ENCODE measurements at regions not wholly inside any gene's neighbourhood (a gene's known extent, or its start where the extent isn't known, plus 50 kb on each side); places are given as distances from the start of the nearest gene placed in this dataset.
"Not testable (repeated sequence)": the region's sequence is repeated elsewhere in the genome, so short reads cannot be mapped to it uniquely, and the experiment has no call there.

- not testable (repeated sequence) for H3K4me1 Mint-ChIP-seq (ENCODE audit: low read depth); H3K36me3 Mint-ChIP-seq; H3K27me3 Mint-ChIP-seq; H3K9me3 Mint-ChIP-seq (ENCODE audit: low read depth)
- peak overlapping the region; percentile 73 for H3K4me3 Mint-ChIP-seq
- H3K27ac Mint-ChIP-seq = peak overlapping the region; percentile 64
These were observed 53.3 kb downstream of the FOXD4L1 start for GRCh38 chr2:113551637-113552318.

DNA sequence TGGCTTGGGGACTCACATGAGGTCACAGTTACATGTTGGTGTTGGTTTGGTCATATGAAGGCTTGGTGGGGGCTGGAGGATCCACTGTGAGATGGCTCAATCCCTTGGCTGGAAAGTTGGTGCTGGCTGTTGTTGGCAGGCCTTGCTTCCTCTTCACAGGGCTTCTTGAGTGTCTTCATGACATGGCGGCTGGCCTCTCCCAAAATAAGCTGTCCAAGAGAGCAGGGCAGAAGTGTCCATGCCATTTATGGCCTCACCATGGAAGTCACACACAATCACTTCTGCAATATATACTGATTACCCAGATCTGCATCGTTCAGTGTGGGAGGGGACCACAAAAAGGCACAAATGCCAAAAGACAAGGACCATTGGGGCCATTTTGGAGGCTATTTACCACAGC lies 61.4 kb downstream of the FOXD4L1 start:
- not testable (repeated sequence) for H3K4me3 Mint-ChIP-seq; H3K9me3 Mint-ChIP-seq (ENCODE audit: low read depth); H3K36me3 Mint-ChIP-seq; H3K27me3 Mint-ChIP-seq; H3K27ac Mint-ChIP-seq; H3K4me1 Mint-ChIP-seq (ENCODE audit: low read depth)

GRCh38 chr2:113562662-113563061 lies 64.2 kb downstream of the FOXD4L1 start:
- not testable (repeated sequence) for H3K36me3 Mint-ChIP-seq; H3K27ac Mint-ChIP-seq; H3K9me3 Mint-ChIP-seq (ENCODE audit: low read depth); H3K4me1 Mint-ChIP-seq (ENCODE audit: low read depth); H3K4me3 Mint-ChIP-seq; H3K27me3 Mint-ChIP-seq

- not testable (repeated sequence) for H3K4me3 Mint-ChIP-seq, H3K36me3 Mint-ChIP-seq, H3K27ac Mint-ChIP-seq
These were observed 60.2 kb upstream of the RABL2A start for GRCh38 chr2:113566674-113567480.

DNA sequence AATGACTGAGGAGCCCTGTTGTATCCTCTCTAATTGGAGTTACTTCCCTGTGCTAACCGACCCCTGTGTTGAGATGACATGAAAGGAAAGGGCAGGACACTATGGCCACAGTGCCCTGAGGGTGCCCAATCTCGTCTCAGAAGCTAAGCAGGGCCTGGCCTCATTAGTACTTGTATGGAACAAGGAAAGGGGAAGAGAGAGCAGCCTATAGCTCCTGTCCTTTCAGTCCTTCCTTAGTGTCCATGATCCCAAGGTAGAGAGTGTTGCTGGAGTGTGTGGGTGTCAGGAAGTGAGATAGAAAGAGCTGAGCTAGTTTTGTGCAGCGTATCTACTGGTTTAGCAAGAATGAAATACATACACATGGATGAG lies 59.6 kb upstream of the RABL2A start:
- H3K27ac Mint-ChIP-seq; H3K36me3 Mint-ChIP-seq; H3K4me1 Mint-ChIP-seq (ENCODE audit: low read depth); H3K27me3 Mint-ChIP-seq; H3K4me3 Mint-ChIP-seq; H3K9me3 Mint-ChIP-seq (ENCODE audit: low read depth): not testable (repeated sequence)

More at GRCh38 chr2:113566674-113567480, 60.2 kb upstream of the RABL2A start:
- H3K4me1 Mint-ChIP-seq (ENCODE audit: low read depth); H3K9me3 Mint-ChIP-seq (ENCODE audit: low read depth); H3K27me3 Mint-ChIP-seq: not testable (repeated sequence)

GRCh38 chr2:113568231-113568630 lies 58.8 kb upstream of the RABL2A start:
- not testable (repeated sequence) for H3K4me3 Mint-ChIP-seq; H3K27ac Mint-ChIP-seq; H3K27me3 Mint-ChIP-seq; H3K36me3 Mint-ChIP-seq; H3K9me3 Mint-ChIP-seq (ENCODE audit: low read depth); H3K4me1 Mint-ChIP-seq (ENCODE audit: low read depth)

GRCh38 chr2:113570082-113570481 lies 57.0 kb upstream of the RABL2A start:
- H3K4me3 Mint-ChIP-seq; H3K36me3 Mint-ChIP-seq; H3K4me1 Mint-ChIP-seq (ENCODE audit: low read depth); H3K27me3 Mint-ChIP-seq; H3K9me3 Mint-ChIP-seq (ENCODE audit: low read depth); H3K27ac Mint-ChIP-seq: not testable (repeated sequence)

- not testable (repeated sequence) for H3K27ac Mint-ChIP-seq; H3K27me3 Mint-ChIP-seq; H3K4me1 Mint-ChIP-seq (ENCODE audit: low read depth); H3K9me3 Mint-ChIP-seq (ENCODE audit: low read depth); H3K4me3 Mint-ChIP-seq; H3K36me3 Mint-ChIP-seq
These were observed 56.5 kb upstream of the RABL2A start for GRCh38 chr2:113570509-113571009.

GRCh38 chr2:113571482-113572068 lies 55.5 kb upstream of the RABL2A start:
- H3K36me3 Mint-ChIP-seq; H3K4me1 Mint-ChIP-seq (ENCODE audit: low read depth); H3K27ac Mint-ChIP-seq; H3K4me3 Mint-ChIP-seq; H3K9me3 Mint-ChIP-seq (ENCODE audit: low read depth); H3K27me3 Mint-ChIP-seq: not testable (repeated sequence)

DNA sequence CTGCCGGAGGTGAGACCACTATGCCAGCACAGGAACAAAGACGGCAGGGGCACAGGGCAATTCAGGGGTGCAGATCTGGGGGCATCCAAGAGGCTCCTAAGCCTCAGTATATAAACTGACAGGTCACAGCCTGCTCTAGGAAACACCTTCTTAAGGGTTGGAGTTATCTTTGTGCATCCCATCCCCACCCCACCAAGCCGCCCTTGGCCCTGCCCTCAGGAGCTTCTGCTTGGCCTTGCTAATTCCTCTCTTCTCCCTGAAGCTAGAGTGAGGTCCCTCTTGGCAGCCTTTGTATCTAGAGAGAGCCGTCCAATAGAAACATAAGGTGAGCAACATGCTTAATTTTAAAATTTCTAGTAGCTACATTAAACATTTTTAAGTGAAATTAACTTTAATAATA lies 51.3 kb upstream of the RABL2A start:
- not testable (repeated sequence) for H3K9me3 Mint-ChIP-seq (ENCODE audit: low read depth)

DNA sequence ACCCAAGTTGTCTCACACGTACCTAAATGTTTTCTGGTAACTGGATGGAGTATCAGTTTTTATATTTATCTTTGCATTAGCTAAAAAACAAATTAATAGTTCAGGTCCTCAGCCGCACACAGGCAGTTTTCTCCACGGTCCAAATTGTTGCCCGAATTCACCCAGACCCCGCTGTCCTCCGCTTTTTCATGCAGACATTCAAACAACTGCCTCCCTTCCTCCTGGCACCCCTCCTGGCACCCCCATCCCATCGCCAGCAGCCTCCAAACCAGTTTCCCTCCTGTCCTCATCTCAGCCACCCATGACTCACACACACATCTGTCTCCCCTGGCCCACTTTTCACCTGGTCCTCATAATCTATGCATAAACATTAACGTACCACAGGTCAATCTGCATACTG lies 50.7 kb upstream of the RABL2A start:
- not testable (repeated sequence) for H3K36me3 Mint-ChIP-seq; H3K4me3 Mint-ChIP-seq; H3K27ac Mint-ChIP-seq; H3K9me3 Mint-ChIP-seq (ENCODE audit: low read depth); H3K27me3 Mint-ChIP-seq; H3K4me1 Mint-ChIP-seq (ENCODE audit: low read depth)

More for the DNA sequence above, 51.3 kb upstream of the RABL2A start:
- H3K27me3 Mint-ChIP-seq; H3K4me1 Mint-ChIP-seq (ENCODE audit: low read depth); H3K4me3 Mint-ChIP-seq; H3K27ac Mint-ChIP-seq; H3K36me3 Mint-ChIP-seq: not testable (repeated sequence)
